B cell (primary cell): ENCODE measurements at regions not wholly inside any gene's neighbourhood (a gene's known extent, or its start where the extent isn't known, plus 50 kb on each side); places are given as distances from the start of the nearest gene placed in this dataset.

Experiments used
- ATAC-seq: fragments of 200-7000 bp; cut with Tn5 transposase; one replicate; pipeline ENCODE4 v1.10.0; 2021; ENCODE audit warnings: low read depth, mild to moderate bottlenecking, moderate number of reproducible peaks, moderate library complexity
- CTCF ChIA-PET: fragments of 350-600 bp; sonication (Branson Sonifier 250); formaldehyde crosslinking; loops from one replicate; lab custom pipeline; 2021; ENCODE audit warnings: antibody characterized with exemption, inconsistent platforms; lab: Charles Lee
- POLR2A ChIA-PET: fragments of 350-600 bp; sonication (Branson Sonifier 250); formaldehyde crosslinking; loops from one replicate; lab custom pipeline; 2021; ENCODE audit warnings: antibody characterized with exemption; lab: Charles Lee
- DNase-seq: peaks from one replicate; pipeline ENCODE4 v3.0.0; 2013
- H2AFZ ChIP-seq: 2 replicates; pipeline ENCODE4 v1.6.1; 2012; ENCODE audit warnings: mild to moderate bottlenecking, low read depth, low read length; ENCODE audit not compliant: insufficient read depth, poor library complexity, severe bottlenecking
- H3K27ac ChIP-seq, 2 donors: 1 replicate in 1 of 2; 2 replicates in 1 of 2; pipeline ENCODE4 v1.5.1; 2012 to 2013; ENCODE audit warnings: low read length in 2 of 2, mild to moderate bottlenecking in 2 of 2, moderate library complexity in 1 of 2
- H3K27me3 ChIP-seq, 4 experiments: fragments of 200-600 bp in 1 of 4; sonication (generic) in 1 of 4; replicated peaks in 1 of 4; 1 replicate in 2 of 4; 2 replicates in 2 of 4; pipeline versions ENCODE4 v1.6.1 to v1.7.0; 2013 to 2016; ENCODE audit warnings: low read length in 3 of 4, mild to moderate bottlenecking in 2 of 4, mixed read lengths in 1 of 4, moderate library complexity in 1 of 4; ENCODE audit not compliant: insufficient read depth in 4 of 4, control insufficient read depth in 3 of 4; ENCODE audit errors: control extremely low read depth in 1 of 4
- H3K36me3 ChIP-seq, 2 experiments: replicated peaks in 1 of 2; 1 replicate in 1 of 2; 2 replicates in 1 of 2; pipeline versions ENCODE4 v1.6.1 to v1.7.1; 2013; ENCODE audit warnings: low read length in 1 of 2; ENCODE audit not compliant: insufficient read depth in 2 of 2, control insufficient read depth in 1 of 2; ENCODE audit errors: control extremely low read depth in 1 of 2, extremely low read depth in 1 of 2
- H3K4me1 ChIP-seq, 2 donors: fragments of 200-600 bp in 1 of 2; sonication (generic) in 1 of 2; 1 replicate in 1 of 2; 2 replicates in 1 of 2; pipeline versions ENCODE4 v1.5.1 to v1.6.1; 2013 to 2017; ENCODE audit warnings: low read length in 2 of 2; ENCODE audit not compliant: control insufficient read depth in 2 of 2, insufficient read depth in 2 of 2
- H3K4me2 ChIP-seq: replicated peaks from 2 replicates; pipeline ENCODE3; 2012; ENCODE audit warnings: mild to moderate bottlenecking, low read depth, low read length; ENCODE audit not compliant: poor library complexity, severe bottlenecking
- H3K4me3 ChIP-seq, 5 experiments: fragments of 200-600 bp in 1 of 5; sonication (generic) in 1 of 5; 1 replicate in 3 of 5; 2 replicates in 2 of 5; pipeline versions ENCODE4 v1.5.1 to v1.7.0; 2011 to 2016; ENCODE audit warnings: low read length in 4 of 5, mild to moderate bottlenecking in 4 of 5, low read depth in 2 of 5, control low read depth in 1 of 5, moderate library complexity in 1 of 5; ENCODE audit not compliant: insufficient read depth in 1 of 5; ENCODE audit errors: control extremely low read depth in 1 of 5, extremely low read depth in 1 of 5
- H3K79me2 ChIP-seq: fragments of 200-600 bp; sonication (generic); one replicate; pipeline ENCODE4 v1.6.0; 2016; ENCODE audit warnings: low read length; ENCODE audit not compliant: control insufficient read depth, insufficient read depth
- H3K9ac ChIP-seq: fragments of 200-600 bp; sonication (generic); 2 replicates; pipeline ENCODE4 v1.6.1; 2017; ENCODE audit warnings: mild to moderate bottlenecking, low read length, moderate library complexity
- H3K9me3 ChIP-seq, 3 donors: one replicate each; pipeline versions ENCODE4 v1.6.1 to v1.7.1; 2013; ENCODE audit warnings: low read length in 2 of 3; ENCODE audit not compliant: control insufficient read depth in 2 of 3, insufficient read depth in 1 of 3; ENCODE audit errors: control extremely low read depth in 1 of 3
- H4K20me1 ChIP-seq: 2 replicates; pipeline ENCODE4 v1.6.0; 2012; ENCODE audit warnings: mild to moderate bottlenecking, low read length; ENCODE audit not compliant: insufficient read depth, control insufficient read depth, poor library complexity, severe bottlenecking
- H3K27ac Mint-ChIP-seq: one replicate; pipeline ENCODE4 v1.8.0; 2021; ENCODE audit warnings: mixed read lengths
- H3K27me3 Mint-ChIP-seq: one replicate; pipeline ENCODE4 v1.8.0; 2021; ENCODE audit warnings: mixed read lengths
- H3K4me1 Mint-ChIP-seq: one replicate; pipeline ENCODE4 v1.8.0; 2021; ENCODE audit warnings: mixed read lengths
- H3K4me3 Mint-ChIP-seq: one replicate; pipeline ENCODE4 v1.8.0; 2021; ENCODE audit warnings: mixed read lengths
- H3K9me3 Mint-ChIP-seq: one replicate; pipeline ENCODE4 v1.8.0; 2022; ENCODE audit warnings: mixed read lengths; ENCODE audit not compliant: insufficient read depth
- EZH2 ChIP-seq: IDR thresholded peaks from 2 replicates; pipeline ENCODE4 v1.6.1; 2012; ENCODE audit warnings: borderline replicate concordance, low read depth, mild to moderate bottlenecking, moderate library complexity, low read length; ENCODE audit not compliant: insufficient read depth, poor library complexity, severe bottlenecking
- WGBS: methylation state at CpG from one replicate; pipeline ENCODE4 v1.1.5; 2013; ENCODE audit warnings: missing lambda C conversion rate; ENCODE audit not compliant: insufficient coverage; 5-methylcytosine and 5-hydroxymethylcytosine counted together
- intact Hi-C: fragments of 100-400 bp; cut with micrococcal nuclease; formaldehyde crosslinking; loops from one replicate; pipeline ENCODE4 v1.10.0; 2022
- TF ChIP-seq, protein P1 (sequence below): fragments of 200-600 bp; IDR thresholded peaks from one replicate; pipeline ENCODE4 v1.8.0; 2022; ENCODE audit warnings: antibody characterized with exemption, mild to moderate bottlenecking

DNA sequence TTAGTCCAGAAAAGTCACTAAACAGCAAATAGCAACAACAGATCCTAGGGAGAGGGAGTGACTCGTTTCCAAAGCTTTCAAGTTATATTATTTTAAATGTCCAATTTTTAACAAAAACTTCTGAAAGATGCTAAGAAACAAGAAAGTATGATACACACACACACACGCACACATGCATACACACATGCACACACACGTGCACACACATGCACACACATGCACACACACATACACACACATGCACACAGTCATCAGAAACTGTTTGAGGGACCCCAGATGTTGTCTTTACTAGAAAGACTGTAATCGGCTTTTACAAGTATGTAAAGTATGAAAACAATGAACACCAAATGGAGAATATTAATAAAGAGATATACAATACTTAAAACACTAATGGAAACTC lies 825.4 kb downstream of the UQCRFS1 start:
- Histone ChIP-seq H3K36me3 (no peaks in the 10 kb centered on the region), H3K9me3 (peaks cover 0 to 11% (median 0%) of the 10 kb centered on the region in 3 donors), H3K4me2 (no peak overlapping the region), H3K4me3 (no peak overlapping the region), H3K79me2 (no peaks in the 10 kb centered on the region), H3K4me1 (no peaks in the 10 kb centered on the region), H3K27ac (no peak overlapping the region), H4K20me1 (no peaks in the 10 kb centered on the region), H2AFZ (no peak overlapping the region), H3K9ac (no peak overlapping the region), H3K27me3 (no peaks in the 10 kb centered on the region)
- Mint-ChIP-seq H3K9me3 (no peaks in the 10 kb centered on the region), H3K27ac (no peak overlapping the region), H3K27me3 (no peaks in the 10 kb centered on the region), H3K4me1 (no peaks in the 10 kb centered on the region), H3K4me3 (no peak overlapping the region)
- 100% methylated on average over 1 of the region's 4 CpGs for WGBS
- DNase-seq (no peak), ATAC-seq (no peak)
- ChIA-PET CTCF (no interaction called here), POLR2A (no interaction called here)
- intact Hi-C loops: no loop called here
- TF ChIP-seq, protein P1, sequence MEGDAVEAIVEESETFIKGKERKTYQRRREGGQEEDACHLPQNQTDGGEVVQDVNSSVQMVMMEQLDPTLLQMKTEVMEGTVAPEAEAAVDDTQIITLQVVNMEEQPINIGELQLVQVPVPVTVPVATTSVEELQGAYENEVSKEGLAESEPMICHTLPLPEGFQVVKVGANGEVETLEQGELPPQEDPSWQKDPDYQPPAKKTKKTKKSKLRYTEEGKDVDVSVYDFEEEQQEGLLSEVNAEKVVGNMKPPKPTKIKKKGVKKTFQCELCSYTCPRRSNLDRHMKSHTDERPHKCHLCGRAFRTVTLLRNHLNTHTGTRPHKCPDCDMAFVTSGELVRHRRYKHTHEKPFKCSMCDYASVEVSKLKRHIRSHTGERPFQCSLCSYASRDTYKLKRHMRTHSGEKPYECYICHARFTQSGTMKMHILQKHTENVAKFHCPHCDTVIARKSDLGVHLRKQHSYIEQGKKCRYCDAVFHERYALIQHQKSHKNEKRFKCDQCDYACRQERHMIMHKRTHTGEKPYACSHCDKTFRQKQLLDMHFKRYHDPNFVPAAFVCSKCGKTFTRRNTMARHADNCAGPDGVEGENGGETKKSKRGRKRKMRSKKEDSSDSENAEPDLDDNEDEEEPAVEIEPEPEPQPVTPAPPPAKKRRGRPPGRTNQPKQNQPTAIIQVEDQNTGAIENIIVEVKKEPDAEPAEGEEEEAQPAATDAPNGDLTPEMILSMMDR: no peak
- no peak for TF ChIP-seq EZH2

DNA sequence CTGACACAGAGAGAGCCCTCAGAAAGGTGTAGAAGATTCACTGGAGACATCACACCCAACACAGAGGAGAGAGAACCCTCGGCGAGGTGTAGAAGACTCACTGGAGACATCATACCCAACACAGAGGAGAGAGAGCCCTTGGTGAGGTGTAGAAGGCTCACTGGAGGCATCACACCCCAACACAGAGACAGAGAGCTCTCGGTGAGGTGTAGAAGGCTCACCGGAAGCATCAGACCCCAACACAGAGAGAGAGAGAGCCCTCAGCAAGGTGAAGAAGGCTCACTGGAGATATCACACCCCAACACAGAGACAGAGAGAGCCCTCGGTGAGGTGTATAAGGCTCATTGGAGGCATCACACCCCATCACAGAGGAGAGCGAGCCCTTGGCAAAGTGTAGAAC lies 826.5 kb downstream of the UQCRFS1 start:
- no peak overlapping the region for H3K27ac Mint-ChIP-seq
- ATAC-seq: no peak
- no peak overlapping the region for H3K9ac ChIP-seq
- ChIA-PET POLR2A (no interaction called here), CTCF (no interaction called here)
- peaks cover 0 to 11% (median 0%) of the 10 kb centered on the region in 3 donors for H3K9me3 ChIP-seq
- no peaks in the 10 kb centered on the region for H3K79me2 ChIP-seq
- DNase-seq: no peak
- H3K4me1 Mint-ChIP-seq: no peaks in the 10 kb centered on the region
- H2AFZ ChIP-seq: no peak overlapping the region
- H3K27me3 ChIP-seq: no peaks in the 10 kb centered on the region
- H3K36me3 ChIP-seq: no peaks in the 10 kb centered on the region
- H3K4me3 Mint-ChIP-seq: no peak overlapping the region
- no peaks in the 10 kb centered on the region for H3K27me3 Mint-ChIP-seq
- H3K4me1 ChIP-seq: no peaks in the 10 kb centered on the region
- no peak overlapping the region for H3K4me2 ChIP-seq
- no peaks in the 10 kb centered on the region for H3K9me3 Mint-ChIP-seq
- no peak overlapping the region for H3K27ac ChIP-seq
- intact Hi-C loops: no loop called here
- no peaks in the 10 kb centered on the region for H4K20me1 ChIP-seq
- TF ChIP-seq EZH2: no peak
- TF ChIP-seq, protein P1: no peak
- H3K4me3 ChIP-seq: no peak overlapping the region
- 100% methylated on average over 2 of the region's 6 CpGs for WGBS
